ENCODE measurements at regions not wholly inside any gene's neighbourhood (a gene's known extent, or its start where the extent isn't known, plus 50 kb on each side); places are given as distances from the start of the nearest gene placed in this dataset.

GRCh38 chr3:176799675-176800074 is 397.6 kb downstream of the TBL1XR1 start:
- no peaks in the 10 kb centered on the region for H3K79me2 ChIP-seq

DNA sequence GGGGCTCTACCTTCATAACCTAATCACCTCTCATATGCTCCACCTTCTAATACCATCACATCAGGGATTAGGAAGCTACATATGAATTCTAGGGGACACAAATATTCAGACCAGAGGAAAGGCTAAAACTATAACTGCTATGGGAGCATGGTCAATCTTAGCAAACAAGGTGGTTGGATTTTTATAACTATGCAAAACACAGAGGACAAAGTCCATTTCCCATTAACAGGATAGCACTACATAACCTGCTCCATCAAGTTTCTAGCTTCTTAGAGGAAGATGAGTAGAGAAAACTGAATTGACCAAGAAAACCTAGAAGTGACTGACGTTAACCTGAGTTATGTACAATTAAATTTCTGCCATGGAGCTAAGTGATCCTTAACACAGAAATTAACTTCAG is 398.6 kb downstream of the TBL1XR1 start:
- Histone ChIP-seq H4K20me1 (ENCODE audit: insufficient read depth, poor library complexity, severe bottlenecking) (no peaks in the 10 kb centered on the region), H3K4me1 (ENCODE audit: insufficient read depth) (peaks cover 16% of the 10 kb centered on the region), H3K9me2 (replicated peaks; ENCODE audit: insufficient read depth) (no peaks in the 10 kb centered on the region), H3K36me3 (replicated peaks; ENCODE audit: insufficient read depth, low read depth) (no peaks in the 10 kb centered on the region), H3K79me2 (no peaks in the 10 kb centered on the region), H3K27ac (peak overlapping the region; percentile 51), H3K4me2 (no peak overlapping the region), H3K27me3 (no peaks in the 10 kb centered on the region), H3K9me3 (ENCODE audit: low read depth) (no peaks in the 10 kb centered on the region), H2AFZ (peak overlapping the region; percentile 27), H3K4me3 (no peak overlapping the region)
- 21% methylated on average over 1 of the region's 1 CpG for WGBS (ENCODE audit: low lambda C conversion rate, missing lambda C conversion rate)
- DNase-seq (ENCODE audit: low spot score), result peak; percentile 26
- no peak for TF ChIP-seq EZH2phosphoT487 (IDR thresholded peaks at IDR 0.05; ENCODE audit: low read depth, severe bottlenecking, unreplicated experiment)
- TF ChIP-seq, protein P1, sequence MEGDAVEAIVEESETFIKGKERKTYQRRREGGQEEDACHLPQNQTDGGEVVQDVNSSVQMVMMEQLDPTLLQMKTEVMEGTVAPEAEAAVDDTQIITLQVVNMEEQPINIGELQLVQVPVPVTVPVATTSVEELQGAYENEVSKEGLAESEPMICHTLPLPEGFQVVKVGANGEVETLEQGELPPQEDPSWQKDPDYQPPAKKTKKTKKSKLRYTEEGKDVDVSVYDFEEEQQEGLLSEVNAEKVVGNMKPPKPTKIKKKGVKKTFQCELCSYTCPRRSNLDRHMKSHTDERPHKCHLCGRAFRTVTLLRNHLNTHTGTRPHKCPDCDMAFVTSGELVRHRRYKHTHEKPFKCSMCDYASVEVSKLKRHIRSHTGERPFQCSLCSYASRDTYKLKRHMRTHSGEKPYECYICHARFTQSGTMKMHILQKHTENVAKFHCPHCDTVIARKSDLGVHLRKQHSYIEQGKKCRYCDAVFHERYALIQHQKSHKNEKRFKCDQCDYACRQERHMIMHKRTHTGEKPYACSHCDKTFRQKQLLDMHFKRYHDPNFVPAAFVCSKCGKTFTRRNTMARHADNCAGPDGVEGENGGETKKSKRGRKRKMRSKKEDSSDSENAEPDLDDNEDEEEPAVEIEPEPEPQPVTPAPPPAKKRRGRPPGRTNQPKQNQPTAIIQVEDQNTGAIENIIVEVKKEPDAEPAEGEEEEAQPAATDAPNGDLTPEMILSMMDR (IDR thresholded peaks at IDR 0.05; ENCODE audit: poor library complexity), result no peak
- TF ChIP-seq EZH2 (IDR thresholded peaks at IDR 0.05; ENCODE audit: borderline replicate concordance), result no peak

More at GRCh38 chr3:176799675-176800074, 397.6 kb downstream of the TBL1XR1 start:
- H2AFZ ChIP-seq, result peak overlapping the region; percentile 27
- DNase-seq (ENCODE audit: low spot score), result no peak
- H3K9me3 ChIP-seq (ENCODE audit: low read depth), result no peaks in the 10 kb centered on the region
- H3K4me3 ChIP-seq, result no peak overlapping the region
- H3K4me1 ChIP-seq (ENCODE audit: insufficient read depth), result peaks cover 16% of the 10 kb centered on the region
- H3K27ac ChIP-seq, result peak overlapping the region; percentile 51
- no peak overlapping the region for H3K4me2 ChIP-seq
- 31% methylated on average over 2 of the region's 2 CpGs for WGBS (ENCODE audit: low lambda C conversion rate, missing lambda C conversion rate)
- H3K9me2 ChIP-seq (replicated peaks; ENCODE audit: insufficient read depth), result no peaks in the 10 kb centered on the region
- no peaks in the 10 kb centered on the region for H3K27me3 ChIP-seq
- no peaks in the 10 kb centered on the region for H3K36me3 ChIP-seq (replicated peaks; ENCODE audit: insufficient read depth, low read depth)
- TF ChIP-seq EZH2 (IDR thresholded peaks at IDR 0.05; ENCODE audit: borderline replicate concordance) (no peak), EZH2phosphoT487 (IDR thresholded peaks at IDR 0.05; ENCODE audit: low read depth, severe bottlenecking, unreplicated experiment) (no peak)
- TF ChIP-seq, protein P1 (IDR thresholded peaks at IDR 0.05; ENCODE audit: poor library complexity), result no peak
- H4K20me1 ChIP-seq (ENCODE audit: insufficient read depth, poor library complexity, severe bottlenecking), result no peaks in the 10 kb centered on the region

DNA sequence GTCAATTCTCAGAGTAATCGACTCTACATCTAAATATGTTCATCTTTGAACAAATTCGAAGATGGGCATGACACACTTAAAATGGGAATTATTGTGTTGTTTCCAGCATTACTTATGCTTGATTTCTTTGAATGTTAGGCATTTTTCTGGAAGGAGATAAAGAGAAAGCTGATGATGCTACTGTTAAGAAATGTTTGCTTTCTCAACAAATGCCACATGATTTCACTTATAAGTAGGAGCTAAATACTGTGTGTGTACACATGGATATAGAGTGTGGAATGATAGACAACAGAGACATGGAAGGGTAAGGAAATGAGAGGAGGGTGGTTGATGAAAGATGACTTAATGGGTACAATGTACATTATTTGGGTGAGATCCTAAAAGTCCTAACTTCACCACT is 400.9 kb downstream of the TBL1XR1 start:
- no peaks in the 10 kb centered on the region for H4K20me1 ChIP-seq (ENCODE audit: insufficient read depth, poor library complexity, severe bottlenecking)
- peak; percentile 8 for DNase-seq (ENCODE audit: low spot score)
- H3K9me3 ChIP-seq (ENCODE audit: low read depth), result no peaks in the 10 kb centered on the region
- peaks cover 16% of the 10 kb centered on the region for H3K4me1 ChIP-seq (ENCODE audit: insufficient read depth)
- H3K27me3 ChIP-seq, result no peaks in the 10 kb centered on the region
- H3K36me3 ChIP-seq (replicated peaks; ENCODE audit: insufficient read depth, low read depth), result no peaks in the 10 kb centered on the region
- H3K27ac ChIP-seq, result no peak overlapping the region
- no peaks in the 10 kb centered on the region for H3K9me2 ChIP-seq (replicated peaks; ENCODE audit: insufficient read depth)
- TF ChIP-seq, protein P1 (IDR thresholded peaks at IDR 0.05; ENCODE audit: poor library complexity), result no peak
- TF ChIP-seq EZH2 (IDR thresholded peaks at IDR 0.05; ENCODE audit: borderline replicate concordance) (no peak), EZH2phosphoT487 (IDR thresholded peaks at IDR 0.05; ENCODE audit: low read depth, severe bottlenecking, unreplicated experiment) (peak; percentile 75)
- H3K4me2 ChIP-seq, result no peak overlapping the region
- H2AFZ ChIP-seq, result no peak overlapping the region
- H3K4me3 ChIP-seq, result no peak overlapping the region
- H3K79me2 ChIP-seq, result no peaks in the 10 kb centered on the region
- WGBS (ENCODE audit: low lambda C conversion rate, missing lambda C conversion rate), result 72% methylated on average over 2 of the region's 2 CpGs

GRCh38 chr3:176795891-176796290 is 401.4 kb downstream of the TBL1XR1 start:
- Histone ChIP-seq H4K20me1 (ENCODE audit: insufficient read depth, poor library complexity, severe bottlenecking) (no peaks in the 10 kb centered on the region), H3K4me3 (no peak overlapping the region), H3K27ac (no peak overlapping the region), H3K27me3 (no peaks in the 10 kb centered on the region), H3K36me3 (replicated peaks; ENCODE audit: insufficient read depth, low read depth) (no peaks in the 10 kb centered on the region), H3K79me2 (no peaks in the 10 kb centered on the region), H3K4me1 (ENCODE audit: insufficient read depth) (peaks cover 16% of the 10 kb centered on the region), H3K9me2 (replicated peaks; ENCODE audit: insufficient read depth) (no peaks in the 10 kb centered on the region), H3K9me3 (ENCODE audit: low read depth) (no peaks in the 10 kb centered on the region), H3K4me2 (no peak overlapping the region), H2AFZ (no peak overlapping the region)
- DNase-seq (ENCODE audit: low spot score), result peak; percentile 4
- WGBS (ENCODE audit: low lambda C conversion rate, missing lambda C conversion rate), result 43% methylated on average over 2 of the region's 2 CpGs
- TF ChIP-seq EZH2 (IDR thresholded peaks at IDR 0.05; ENCODE audit: borderline replicate concordance) (no peak), EZH2phosphoT487 (IDR thresholded peaks at IDR 0.05; ENCODE audit: low read depth, severe bottlenecking, unreplicated experiment) (no peak)
- TF ChIP-seq, protein P1 (IDR thresholded peaks at IDR 0.05; ENCODE audit: poor library complexity), result no peak

All from hepatocyte (in vitro differentiated cells).